ENCODE measurements at regions not wholly inside any gene's neighbourhood (a gene's known extent, or its start where the extent isn't known, plus 50 kb on each side); places are given as distances from the start of the nearest gene placed in this dataset.

GRCh38 chr16:80341263-80341662, 199.5 kb upstream of the DYNLRB2 start:
- TF ChIP-seq EZH2 (IDR thresholded peaks at IDR 0.05) (no peak), POLR2AphosphoS5 (IDR thresholded peaks at IDR 0.05; ENCODE audit: borderline replicate concordance, low read depth, low read length) (no peak), FOXP2 (optimal IDR thresholded peaks at IDR 0.05; ENCODE audit: control extremely low read depth, extremely low read length, insufficient read depth) (no peak)
